CD14-positive monocyte (primary cell): ENCODE measurements at regions not wholly inside any gene's neighbourhood (a gene's known extent, or its start where the extent isn't known, plus 50 kb on each side); places are given as distances from the start of the nearest gene placed in this dataset.

Experiments
- DNase-seq, 3 donors: peaks; one replicate each; pipeline ENCODE4 v3.0.0-alpha.2; 2011 to 2022
- H2AFZ ChIP-seq: 2 replicates; pipeline ENCODE4 v1.6.0; 2012; ENCODE audit warnings: mild to moderate bottlenecking, low read depth, low read length, inconsistent platforms; ENCODE audit not compliant: insufficient read depth, poor library complexity, severe bottlenecking
- H3K27ac ChIP-seq, 2 donors: 1 replicate in 1 of 2; 2 replicates in 1 of 2; pipeline ENCODE4 v1.5.1; 2012 to 2013; ENCODE audit warnings: low read length in 2 of 2, control low read depth in 1 of 2, inconsistent platforms in 1 of 2, low read depth in 1 of 2, mild to moderate bottlenecking in 1 of 2
- H3K27me3 ChIP-seq, 2 donors: one replicate each; pipeline versions ENCODE4 v1.6.0 to v1.6.1; 2011 to 2013; ENCODE audit warnings: low read length in 2 of 2; ENCODE audit not compliant: control insufficient read depth in 2 of 2, insufficient read depth in 2 of 2
- H3K36me3 ChIP-seq, 2 donors: replicated peaks in 1 of 2; 1 replicate in 1 of 2; 2 replicates in 1 of 2; pipeline versions ENCODE4 v1.5.1 to v1.6.1; 2012 to 2013; ENCODE audit warnings: low read length in 2 of 2, control low read depth in 1 of 2, inconsistent platforms in 1 of 2, mild to moderate bottlenecking in 1 of 2; ENCODE audit not compliant: insufficient read depth in 2 of 2, control insufficient read depth in 1 of 2
- H3K4me1 ChIP-seq, 2 donors: 1 replicate in 1 of 2; 2 replicates in 1 of 2; pipeline versions ENCODE4 v1.5.1 to v1.6.1; 2012 to 2013; ENCODE audit warnings: low read length in 2 of 2, control low read depth in 1 of 2, inconsistent platforms in 1 of 2, mild to moderate bottlenecking in 1 of 2, moderate library complexity in 1 of 2; ENCODE audit not compliant: insufficient read depth in 2 of 2, control insufficient read depth in 1 of 2
- H3K4me2 ChIP-seq: replicated peaks from 2 replicates; pipeline ENCODE3; 2012; ENCODE audit warnings: low read length, moderate library complexity, mild to moderate bottlenecking; ENCODE audit not compliant: poor library complexity, severe bottlenecking; ENCODE audit errors: extremely low read depth
- H3K4me3 ChIP-seq, 3 experiments: fragments of 200-600 bp in 1 of 3; sonication (generic) in 1 of 3; replicated peaks in 1 of 3; 1 replicate in 2 of 3; 2 replicates in 1 of 3; pipeline ENCODE4 v1.5.1; 2011 to 2013; ENCODE audit warnings: low read length in 3 of 3, mild to moderate bottlenecking in 3 of 3, control low read depth in 2 of 3, low read depth in 2 of 3, inconsistent platforms in 1 of 3, moderate library complexity in 1 of 3
- H3K79me2 ChIP-seq: 2 replicates; pipeline ENCODE4 v1.6.0; 2012; ENCODE audit warnings: mild to moderate bottlenecking, control low read depth, inconsistent platforms, low read length, moderate library complexity; ENCODE audit not compliant: insufficient read depth
- H3K9ac ChIP-seq: 2 replicates; pipeline ENCODE4 v1.6.0; 2017; ENCODE audit warnings: low read length, mild to moderate bottlenecking; ENCODE audit not compliant: insufficient read depth, poor library complexity, severe bottlenecking
- H3K9me3 ChIP-seq, 2 donors: replicated peaks in 1 of 2; 1 replicate in 1 of 2; 2 replicates in 1 of 2; pipeline versions ENCODE4 v1.5.1 to v1.6.1; 2012 to 2013; ENCODE audit warnings: low read length in 2 of 2, control low read depth in 1 of 2; ENCODE audit not compliant: control insufficient read depth in 1 of 2, insufficient read depth in 1 of 2
- H4K20me1 ChIP-seq: 2 replicates; pipeline ENCODE4 v1.6.0; 2012; ENCODE audit warnings: mild to moderate bottlenecking, low read length, control low read depth, moderate library complexity; ENCODE audit not compliant: insufficient read depth
- H3K27ac Mint-ChIP-seq, 7 donors: one replicate each; pipeline ENCODE4 v1.8.0; 2020; ENCODE audit warnings: mild to moderate bottlenecking in 7 of 7, mixed read lengths in 7 of 7, moderate library complexity in 6 of 7, inconsistent platforms in 2 of 7
- H3K27me3 Mint-ChIP-seq, 3 donors: one replicate each; pipeline ENCODE4 v1.8.0; 2021 to 2022; ENCODE audit warnings: low read depth in 3 of 3, mild to moderate bottlenecking in 3 of 3, mixed read lengths in 3 of 3, moderate library complexity in 3 of 3, inconsistent platforms in 1 of 3
- H3K36me3 Mint-ChIP-seq, 2 donors: one replicate each; pipeline ENCODE4 v1.8.0; 2020; ENCODE audit warnings: mixed read lengths in 2 of 2, inconsistent platforms in 1 of 2, mild to moderate bottlenecking in 1 of 2
- H3K4me1 Mint-ChIP-seq: one replicate; pipeline ENCODE4 v1.8.0; 2020; ENCODE audit warnings: mild to moderate bottlenecking, mixed read lengths
- H3K4me3 Mint-ChIP-seq, 2 donors: one replicate each; pipeline ENCODE4 v1.8.0; 2020; ENCODE audit warnings: mild to moderate bottlenecking in 2 of 2, mixed read lengths in 2 of 2, moderate library complexity in 1 of 2
- H3K9me3 Mint-ChIP-seq, 7 donors: one replicate each; pipeline ENCODE4 v1.8.0; 2020 to 2022; ENCODE audit warnings: mixed read lengths in 7 of 7, mild to moderate bottlenecking in 6 of 7, moderate library complexity in 6 of 7, inconsistent platforms in 2 of 7
- CTCF ChIP-seq: fragments of 200-600 bp; IDR thresholded peaks from one replicate; pipeline ENCODE4 v1.8.0; 2022; ENCODE audit warnings: antibody characterized with exemption, mild to moderate bottlenecking
- WGBS: methylation state at CpG from one replicate; pipeline ENCODE4 v1.1.5; 2013; ENCODE audit warnings: missing lambda C conversion rate; ENCODE audit not compliant: insufficient coverage; 5-methylcytosine and 5-hydroxymethylcytosine counted together
- intact Hi-C, 2 donors: fragments of 100-400 bp; cut with micrococcal nuclease; formaldehyde crosslinking; loops; one replicate each; pipeline versions ENCODE4 v1.15.0 to v1.15.1; 2023

GRCh38 chr6:40931931-40932330 lies 107.1 kb downstream of the UNC5CL start:
- peaks cover 0 to 4% (median 2%) of the 10 kb centered on the region in 3 donors for H3K27me3 Mint-ChIP-seq
- DNase-seq, result no peak
- Histone ChIP-seq H3K36me3 (no peaks in the 10 kb centered on the region), H3K4me3 (no peak overlapping the region), H3K27me3 (peaks cover 0 to 2% of the 10 kb centered on the region in 2 donors), H4K20me1 (no peaks in the 10 kb centered on the region), H3K4me1 (no peaks in the 10 kb centered on the region), H3K4me2 (no peak overlapping the region), H3K9ac (no peak overlapping the region), H3K27ac (no peak overlapping the region), H2AFZ (no peak overlapping the region), H3K79me2 (no peaks in the 10 kb centered on the region), H3K9me3 (no peaks in the 10 kb centered on the region)
- TF ChIP-seq CTCF, result no peak
- no peak overlapping the region for H3K4me3 Mint-ChIP-seq
- no peaks in the 10 kb centered on the region for H3K36me3 Mint-ChIP-seq
- no peaks in the 10 kb centered on the region for H3K4me1 Mint-ChIP-seq
- H3K27ac Mint-ChIP-seq, result no peak overlapping the region
- H3K9me3 Mint-ChIP-seq, result peaks cover 0 to 1% (median 0%) of the 10 kb centered on the region in 7 donors
- intact Hi-C loops, result no loop called here
- 63% methylated on average over 1 of the region's 1 CpG for WGBS

GRCh38 chr6:40930555-40930954 lies 108.5 kb downstream of the UNC5CL start:
- Histone ChIP-seq H3K36me3 (no peaks in the 10 kb centered on the region), H3K4me1 (no peaks in the 10 kb centered on the region), H3K4me3 (no peak overlapping the region), H3K9ac (no peak overlapping the region), H3K27ac (no peak overlapping the region), H2AFZ (no peak overlapping the region), H3K4me2 (no peak overlapping the region), H3K9me3 (no peaks in the 10 kb centered on the region), H4K20me1 (no peaks in the 10 kb centered on the region), H3K79me2 (no peaks in the 10 kb centered on the region), H3K27me3 (peaks cover 0 to 2% of the 10 kb centered on the region in 2 donors)
- no peak for DNase-seq
- Mint-ChIP-seq H3K27ac (no peak overlapping the region), H3K36me3 (no peaks in the 10 kb centered on the region), H3K27me3 (peaks cover 0 to 5% (median 2%) of the 10 kb centered on the region in 3 donors), H3K4me1 (no peaks in the 10 kb centered on the region), H3K9me3 (peaks cover 0 to 1% (median 0%) of the 10 kb centered on the region in 7 donors), H3K4me3 (no peak overlapping the region)
- 79% methylated on average over 3 of the region's 3 CpGs for WGBS
- no peak for TF ChIP-seq CTCF
- intact Hi-C loops, result no loop called here
